Thoracic aorta (tissue), 2 donors: ENCODE measurements at regions not wholly inside any gene's neighbourhood (a gene's known extent, or its start where the extent isn't known, plus 50 kb on each side); places are given as distances from the start of the nearest gene placed in this dataset.

Experiments
- ATAC-seq: fragments of 150-250 bp; one replicate; pipeline ENCODE4 v1.8.0; 2017; ENCODE audit warnings: low read depth; ENCODE audit not compliant: insufficient number of reproducible peaks, low FRiP score
- DNase-seq: peaks from one replicate; pipeline ENCODE4 v3.0.0-alpha.2; 2020; ENCODE audit warnings: low spot score
- H3K27ac ChIP-seq, 2 donors: fragments of 200-600 bp; sonication (generic); 1 replicate in 1 of 2; 2 replicates in 1 of 2; pipeline ENCODE4 v1.5.1; 2016; ENCODE audit warnings: mild to moderate bottlenecking in 2 of 2, moderate library complexity in 2 of 2
- H3K27me3 ChIP-seq: fragments of 200-600 bp; sonication (generic); replicated peaks from 2 replicates; pipeline ENCODE4 v1.6.0; 2016; ENCODE audit warnings: mild to moderate bottlenecking; ENCODE audit not compliant: insufficient read depth
- H3K36me3 ChIP-seq: fragments of 200-600 bp; sonication (generic); one replicate; pipeline ENCODE4 v1.5.1; 2016
- H3K4me1 ChIP-seq, 2 donors: fragments of 200-600 bp; sonication (generic); 1 replicate in 1 of 2; 2 replicates in 1 of 2; pipeline versions ENCODE4 v1.5.1 to v1.6.0; 2016; ENCODE audit warnings: low read depth in 2 of 2, mild to moderate bottlenecking in 1 of 2; ENCODE audit not compliant: control insufficient read depth in 1 of 2
- H3K4me3 ChIP-seq: fragments of 200-600 bp; sonication (generic); 2 replicates; pipeline ENCODE4 v1.5.1; 2016; ENCODE audit warnings: mild to moderate bottlenecking
- H3K9me3 ChIP-seq: fragments of 200-600 bp; sonication (generic); 2 replicates; pipeline ENCODE4 v1.5.1; 2016
- CTCF ChIP-seq: fragments of 200-600 bp; sonication (generic); IDR thresholded peaks from one replicate; pipeline ENCODE4 v1.5.1; 2019; ENCODE audit warnings: antibody characterized with exemption

DNA sequence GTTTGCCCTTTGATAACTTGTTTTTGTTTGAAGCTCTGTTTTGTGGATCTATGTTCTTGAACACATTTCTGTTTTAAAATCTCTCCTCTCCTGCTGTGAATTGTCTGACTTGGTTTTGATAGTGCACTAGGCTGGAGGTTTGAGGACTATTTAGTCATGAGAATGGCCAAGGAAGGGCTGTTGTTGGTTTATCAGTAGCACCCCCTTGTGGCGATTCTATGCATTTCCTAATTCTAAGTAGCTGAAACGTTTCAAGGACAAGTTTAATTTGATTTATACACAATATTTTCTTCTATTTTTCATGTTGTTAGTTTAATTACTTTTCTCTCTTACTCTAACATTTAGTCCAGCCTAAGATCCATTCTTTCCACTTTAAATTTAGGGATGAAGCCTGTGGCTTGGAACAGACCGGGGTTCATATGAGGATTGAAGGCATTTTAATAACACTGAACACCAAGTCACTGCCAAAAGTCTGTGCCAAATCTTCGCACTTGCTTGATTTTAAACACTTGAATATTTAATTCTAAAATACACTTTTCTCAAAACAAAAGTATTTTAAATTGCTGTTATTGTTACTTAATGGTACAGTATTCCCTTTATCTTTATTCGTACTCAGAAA, 166.0 kb downstream of the SOCS6 start:
- Histone ChIP-seq H3K4me1 (peaks cover 0 to 6% of the 10 kb centered on the region in 2 donors), H3K36me3 (no peaks in the 10 kb centered on the region), H3K27ac (no peak overlapping the region), H3K9me3 (no peaks in the 10 kb centered on the region), H3K4me3 (no peak overlapping the region), H3K27me3 (no peaks in the 10 kb centered on the region)
- peak; percentile 63 for TF ChIP-seq CTCF
- no peak for ATAC-seq
- DNase-seq = no peak

DNA sequence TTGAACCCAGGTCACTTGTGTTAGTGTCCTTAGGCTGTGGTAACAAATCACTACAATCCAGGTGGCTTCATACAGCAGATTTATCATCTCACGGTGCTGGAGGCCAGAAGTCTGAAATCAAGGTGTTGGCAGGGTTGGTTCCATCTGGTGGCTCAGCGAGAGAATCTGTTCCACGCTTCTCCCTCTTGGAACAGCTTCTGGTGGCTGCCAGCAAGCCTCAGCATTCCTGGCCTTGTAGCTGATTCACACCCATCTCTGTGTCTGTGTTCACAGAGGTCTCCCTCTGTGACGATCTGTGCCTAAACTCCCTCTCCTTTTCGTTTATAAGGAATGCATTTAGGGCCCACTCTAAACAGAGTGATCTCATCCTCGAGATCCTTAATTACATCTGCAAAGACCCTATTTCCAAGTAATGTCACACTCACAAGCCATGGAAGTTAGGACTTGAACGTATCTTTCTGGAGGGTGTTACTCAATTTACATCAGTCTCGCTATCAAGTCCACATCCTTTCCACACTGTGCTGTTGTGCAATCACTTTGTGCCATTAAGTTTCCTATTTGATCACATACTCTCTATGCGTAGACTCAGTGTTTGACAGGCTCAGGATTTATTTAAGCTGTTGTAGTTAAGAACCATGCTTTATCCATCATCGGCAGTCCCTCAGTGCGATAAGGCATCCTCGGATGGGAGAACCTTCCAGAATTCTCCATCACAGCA, 164.4 kb downstream of the SOCS6 start:
- no peak overlapping the region for H3K4me3 ChIP-seq
- ATAC-seq = no peak
- H3K9me3 ChIP-seq = no peaks in the 10 kb centered on the region
- no peak for DNase-seq
- no peaks in the 10 kb centered on the region for H3K36me3 ChIP-seq
- no peak for TF ChIP-seq CTCF
- peaks cover 0 to 6% of the 10 kb centered on the region in 2 donors for H3K4me1 ChIP-seq
- H3K27ac ChIP-seq = no peak overlapping the region
- no peaks in the 10 kb centered on the region for H3K27me3 ChIP-seq

GRCh38 chr18:70452501-70452900, 163.7 kb downstream of the SOCS6 start:
- H3K4me1 ChIP-seq = peaks cover 0 to 6% of the 10 kb centered on the region in 2 donors
- H3K36me3 ChIP-seq = no peaks in the 10 kb centered on the region
- ATAC-seq = no peak

DNA sequence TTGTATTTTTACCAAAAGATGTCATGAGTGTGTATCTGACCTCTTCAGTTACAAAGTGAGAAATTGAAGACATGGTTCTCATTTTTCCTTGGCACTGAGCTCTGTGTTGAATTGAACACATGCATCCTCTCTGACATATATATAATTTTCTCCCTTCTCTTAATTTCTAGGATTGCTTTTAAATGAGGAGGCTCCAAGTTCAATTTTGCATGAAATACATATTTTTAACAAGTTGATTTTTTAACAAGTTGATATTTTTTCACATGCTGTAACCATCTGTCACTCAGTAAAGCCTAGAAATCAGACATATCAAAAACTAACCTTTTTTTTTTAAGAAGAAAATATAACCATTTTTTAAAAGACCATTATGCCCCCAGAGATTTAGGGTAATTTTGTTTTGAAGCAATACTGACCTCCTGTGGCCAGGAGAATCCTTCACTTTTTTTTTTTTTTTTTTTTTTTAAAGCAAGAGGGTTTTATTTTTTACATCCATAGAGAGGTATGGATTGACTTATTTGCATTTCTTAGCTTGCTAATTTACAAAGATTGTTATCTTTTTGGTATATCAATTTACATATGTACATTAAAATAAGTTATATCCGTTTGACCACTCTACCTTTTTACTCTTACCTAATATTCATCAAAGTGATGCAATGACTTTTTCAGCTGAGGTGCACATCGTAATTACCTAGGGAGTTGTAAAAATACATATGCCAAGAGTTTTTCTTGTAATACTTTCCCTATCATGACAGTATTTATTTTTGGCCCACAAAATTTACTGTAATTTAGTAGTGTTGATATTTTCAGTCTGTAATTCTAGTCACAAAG, 161.8 kb downstream of the SOCS6 start:
- no peak for TF ChIP-seq CTCF
- Histone ChIP-seq H3K36me3 (no peaks in the 10 kb centered on the region), H3K27me3 (no peaks in the 10 kb centered on the region), H3K27ac (no peak overlapping the region), H3K4me1 (peaks cover 0 to 6% of the 10 kb centered on the region in 2 donors), H3K9me3 (no peaks in the 10 kb centered on the region), H3K4me3 (no peak overlapping the region)
- ATAC-seq (no peak), DNase-seq (no peak)

More at GRCh38 chr18:70452501-70452900, 163.7 kb downstream of the SOCS6 start:
- no peak overlapping the region for H3K27ac ChIP-seq
- TF ChIP-seq CTCF = no peak
- H3K9me3 ChIP-seq = no peaks in the 10 kb centered on the region
- H3K4me3 ChIP-seq = no peak overlapping the region
- DNase-seq = no peak
- no peaks in the 10 kb centered on the region for H3K27me3 ChIP-seq

- TF ChIP-seq CTCF = no peak
- no peak for DNase-seq
- Histone ChIP-seq H3K27ac (no peak overlapping the region), H3K4me3 (no peak overlapping the region), H3K9me3 (peaks cover 2% of the 10 kb centered on the region), H3K4me1 (no peaks in the 10 kb centered on the region), H3K27me3 (no peaks in the 10 kb centered on the region), H3K36me3 (no peaks in the 10 kb centered on the region)
- ATAC-seq = no peak
Observed at GRCh38 chr18:70448588-70448987, 159.7 kb downstream of the SOCS6 start.
